NCI-H526 (cell line): ENCODE measurements at regions not wholly inside any gene's neighbourhood (a gene's known extent, or its start where the extent isn't known, plus 50 kb on each side); places are given as distances from the start of the nearest gene placed in this dataset.
"Not testable (repeated sequence)": the region's sequence is repeated elsewhere in the genome, so short reads cannot be mapped to it uniquely, and the experiment has no call there.

Source experiments
- DNase-seq, 2 experiments: peaks; one replicate each; lab custom pipeline; 2025; lab: John Stamatoyannopoulos, UW

DNA sequence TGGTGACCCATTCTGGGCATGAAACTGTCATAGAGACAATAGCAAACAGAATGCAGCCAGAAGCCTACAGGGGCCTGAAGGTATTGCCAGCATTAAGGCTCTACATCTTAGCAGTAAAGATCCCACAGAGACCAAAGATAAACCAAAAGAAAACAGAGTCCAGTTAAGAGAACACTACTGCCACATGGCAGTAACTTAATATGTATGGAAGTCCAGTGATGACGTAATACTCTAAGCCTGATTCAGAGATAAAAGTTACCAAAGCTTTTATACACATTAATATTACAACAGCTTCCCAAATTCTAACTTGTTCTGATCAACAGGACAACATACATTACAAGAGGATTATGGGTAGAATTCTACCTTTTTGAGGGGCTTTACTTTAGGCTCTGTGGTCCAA is 371.5 kb downstream of the PRELID2 start:
- DNase-seq, result no peak

DNA sequence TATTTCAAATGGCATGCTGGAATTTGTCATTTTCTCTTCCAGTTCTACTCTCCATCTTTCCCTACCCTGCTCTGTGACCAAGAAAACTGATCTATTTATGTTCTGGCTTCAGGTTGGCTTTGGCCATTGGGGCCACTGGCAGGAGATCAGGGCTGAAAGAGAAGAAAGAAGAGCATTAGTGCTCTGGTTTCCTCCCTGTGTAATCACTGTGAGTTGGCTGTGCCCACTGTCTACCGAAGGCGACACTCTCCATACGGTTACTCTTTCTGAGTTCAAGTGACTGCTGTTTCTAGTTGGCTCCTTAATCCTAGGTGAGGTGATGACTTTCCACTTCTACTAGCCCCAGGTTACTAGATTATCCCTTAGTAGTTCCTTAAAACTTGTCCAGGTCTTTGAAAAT is 372.6 kb downstream of the PRELID2 start:
- DNase-seq, result no peak

DNA sequence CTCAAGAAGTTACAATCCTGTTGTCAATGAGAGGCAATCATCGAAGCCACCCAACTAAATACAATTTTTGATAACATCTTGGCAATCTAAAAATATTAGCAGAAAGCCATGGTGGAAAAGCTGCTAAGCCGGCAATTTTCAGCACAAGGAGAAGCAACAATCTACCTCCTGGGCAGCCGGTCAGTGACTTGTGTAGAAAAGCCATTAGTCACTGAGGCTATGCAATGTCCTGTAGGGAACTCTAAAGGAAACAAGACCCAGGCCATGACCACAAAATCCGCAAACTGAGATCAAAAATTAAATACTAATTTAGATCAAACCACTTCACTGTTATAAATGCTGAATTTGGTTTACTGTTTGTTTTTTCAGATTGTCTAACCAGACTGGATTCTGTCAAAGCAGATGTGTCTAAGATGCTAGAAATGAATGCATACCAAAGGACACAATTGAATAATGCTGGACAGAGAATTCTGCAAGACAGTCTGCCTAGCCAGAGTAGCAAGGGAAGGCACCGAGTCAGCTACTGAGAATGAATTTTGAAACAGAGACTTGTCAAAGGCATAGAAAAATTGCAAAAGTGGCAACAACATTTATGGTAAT is 384.8 kb downstream of the PRELID2 start:
- no peak for DNase-seq

DNA sequence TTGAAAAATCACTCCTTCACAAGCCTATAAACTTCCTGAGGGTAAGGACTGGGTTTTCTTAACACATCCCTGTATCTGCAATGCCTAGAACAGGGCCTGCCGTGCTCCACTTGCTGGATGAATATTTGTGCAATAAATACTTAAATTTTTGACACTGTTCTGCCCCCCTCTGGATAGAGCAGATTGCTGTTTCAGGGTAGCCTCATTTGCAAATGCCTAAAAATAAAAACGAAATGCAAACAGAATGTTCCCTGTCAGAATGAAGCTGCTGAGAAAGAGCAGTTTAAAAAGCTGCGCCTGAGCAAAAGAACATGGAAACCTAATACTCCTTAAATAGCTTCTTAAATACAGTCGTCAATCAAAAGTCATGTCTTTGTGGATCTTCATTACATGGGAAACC is 385.3 kb downstream of the PRELID2 start:
- DNase-seq, result peak in 1 of 2 experiments; percentile 22

DNA sequence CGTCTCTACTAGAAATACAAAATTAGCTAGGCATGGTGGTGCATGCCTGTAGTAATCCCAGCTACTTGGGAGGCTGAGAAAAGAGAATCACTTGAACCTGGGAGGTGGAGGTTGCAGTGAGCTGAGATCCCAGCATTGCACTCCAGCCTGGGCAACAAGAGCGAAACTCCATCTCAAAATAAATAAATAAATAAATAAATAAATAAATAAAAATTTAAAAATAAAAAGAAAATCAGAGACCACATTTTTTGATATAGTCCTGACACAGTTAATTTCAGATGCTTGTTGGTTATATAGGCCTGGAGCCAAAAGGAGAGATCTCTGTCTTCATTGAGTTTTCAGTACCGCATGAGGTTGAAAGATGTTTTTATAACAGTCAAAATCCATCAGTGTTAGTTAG is 388.3 kb downstream of the PRELID2 start:
- not testable (repeated sequence) for DNase-seq

DNA sequence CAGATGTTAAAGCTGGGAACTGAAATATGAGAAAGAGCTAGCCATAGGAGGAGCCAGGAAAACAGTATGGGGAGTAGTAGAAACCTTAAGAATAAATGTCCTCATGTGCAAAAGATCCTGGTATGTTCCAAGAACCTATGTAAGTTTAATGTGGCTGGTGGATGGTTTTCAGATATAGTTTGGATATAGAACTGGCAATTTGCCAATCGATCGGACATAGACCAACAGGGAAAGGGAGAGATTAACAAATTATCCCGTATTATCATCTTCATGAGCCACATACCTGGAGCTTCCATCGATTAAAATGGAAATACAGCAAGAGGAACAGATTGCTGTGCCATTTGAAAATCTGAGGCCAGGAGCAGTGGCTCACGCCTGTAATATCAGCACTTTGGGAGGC is 388.7 kb downstream of the PRELID2 start:
- DNase-seq, result no peak

DNA sequence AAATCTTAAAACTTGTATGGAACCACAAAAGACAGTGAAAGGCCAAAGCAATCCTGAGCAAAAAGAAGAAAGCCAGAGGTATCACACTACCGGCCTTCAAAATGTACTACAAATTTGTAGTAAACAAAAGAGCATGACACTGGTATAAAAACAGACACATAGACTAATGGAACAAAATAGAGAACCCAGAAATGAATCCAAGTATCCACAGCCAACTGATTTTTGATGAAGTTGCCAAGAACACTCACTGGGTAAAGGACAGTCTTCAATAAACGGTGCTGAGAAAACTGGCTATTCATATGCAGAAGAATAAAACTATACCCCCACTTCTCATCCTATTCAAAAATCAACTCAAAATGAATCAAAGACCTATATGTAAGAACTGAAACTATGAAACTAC is 390.1 kb downstream of the PRELID2 start:
- DNase-seq, result no peak

DNA sequence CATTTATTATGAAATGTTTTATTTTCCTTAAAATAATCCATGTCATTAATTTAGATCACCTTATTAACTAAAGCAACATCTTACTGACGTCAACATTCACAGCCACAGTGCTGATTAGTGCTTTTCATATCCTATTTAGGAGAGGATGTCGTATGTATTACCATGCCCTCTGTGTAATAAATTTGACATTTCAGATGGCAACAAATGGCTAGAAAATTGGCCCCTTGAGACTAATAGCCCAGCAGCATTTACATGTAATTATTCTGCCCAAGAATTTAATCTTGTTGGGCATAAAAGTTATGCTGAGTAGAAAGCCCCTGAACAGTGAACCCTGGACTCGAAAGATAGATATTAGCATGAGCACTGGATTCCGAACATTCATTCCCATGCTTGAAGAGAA is 391.2 kb downstream of the PRELID2 start:
- DNase-seq, result no peak

DNA sequence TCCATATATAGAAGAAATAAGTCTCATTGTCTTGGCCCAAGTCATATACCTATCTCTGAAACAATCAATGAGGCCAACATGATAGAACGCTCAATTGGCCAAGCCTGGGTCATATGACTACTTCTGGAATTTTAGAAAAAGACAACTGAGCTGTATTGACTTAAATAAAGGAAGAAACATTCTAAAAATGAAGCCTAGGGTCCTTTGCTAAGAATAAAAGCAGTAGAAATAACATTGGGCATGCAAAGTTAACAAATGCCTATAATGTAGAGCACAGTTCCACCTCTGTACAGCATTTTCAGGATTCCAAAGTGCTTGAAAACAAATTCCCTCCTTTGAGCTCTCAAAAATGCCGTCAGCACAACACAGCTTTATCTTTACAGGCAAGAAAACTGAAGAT is 391.8 kb downstream of the PRELID2 start:
- no peak for DNase-seq

DNA sequence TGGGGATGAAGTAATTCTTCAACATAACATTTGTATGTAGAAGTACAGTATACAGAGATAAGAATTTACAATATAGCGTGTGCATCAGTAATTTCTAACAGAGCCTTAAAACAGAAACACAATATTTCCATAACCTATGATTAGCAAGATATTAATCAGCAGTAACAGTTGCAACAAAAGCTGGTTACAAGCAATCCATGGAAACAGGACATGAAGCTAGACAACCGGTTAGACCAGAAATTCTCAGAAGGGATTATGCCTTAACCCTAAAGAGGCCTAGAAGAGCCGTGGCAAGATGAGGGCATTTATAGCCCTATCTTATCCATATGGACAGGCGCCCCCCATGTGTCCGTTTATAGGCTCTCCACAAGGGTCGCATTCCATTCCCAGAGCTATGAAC is 392.5 kb downstream of the PRELID2 start:
- DNase-seq, result not testable (repeated sequence)

DNA sequence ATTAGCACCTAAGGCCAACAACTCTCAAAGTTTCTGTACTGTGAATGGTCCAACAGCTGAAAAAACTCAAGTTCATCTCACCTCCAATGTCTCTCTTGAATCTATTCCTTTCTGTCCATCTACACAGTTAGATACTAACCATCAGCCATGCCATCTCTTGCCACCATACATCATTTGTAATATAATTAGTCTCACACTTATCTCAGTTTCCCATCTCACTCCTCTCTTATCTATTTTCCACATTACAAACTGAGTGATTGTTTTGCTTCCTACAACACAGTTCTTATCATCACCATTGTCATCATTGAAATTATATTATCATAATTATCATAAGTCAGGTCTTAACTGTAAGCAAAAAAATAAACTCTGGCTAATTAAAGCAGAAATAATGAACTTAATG is 393.9 kb downstream of the PRELID2 start:
- DNase-seq, result no peak

DNA sequence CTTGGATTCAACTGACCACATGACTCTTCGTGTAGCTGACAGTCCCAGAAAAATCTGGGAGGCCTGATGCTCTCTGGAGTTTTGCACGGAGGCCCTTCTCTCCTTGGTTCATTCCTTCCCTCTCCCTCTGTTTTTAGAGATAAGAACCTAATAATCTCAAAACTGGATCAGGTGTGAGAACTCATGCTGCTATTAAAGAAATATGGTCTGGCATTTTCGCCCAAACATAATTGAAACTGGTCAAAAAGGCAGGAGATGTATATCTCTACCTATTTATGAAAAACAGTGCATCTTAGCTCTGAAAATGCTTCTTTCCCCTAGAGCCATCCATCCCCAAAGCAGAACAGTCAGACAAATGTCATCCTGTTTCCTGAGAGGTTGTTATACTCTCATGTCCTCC is 397.5 kb downstream of the PRELID2 start:
- no peak for DNase-seq

DNA sequence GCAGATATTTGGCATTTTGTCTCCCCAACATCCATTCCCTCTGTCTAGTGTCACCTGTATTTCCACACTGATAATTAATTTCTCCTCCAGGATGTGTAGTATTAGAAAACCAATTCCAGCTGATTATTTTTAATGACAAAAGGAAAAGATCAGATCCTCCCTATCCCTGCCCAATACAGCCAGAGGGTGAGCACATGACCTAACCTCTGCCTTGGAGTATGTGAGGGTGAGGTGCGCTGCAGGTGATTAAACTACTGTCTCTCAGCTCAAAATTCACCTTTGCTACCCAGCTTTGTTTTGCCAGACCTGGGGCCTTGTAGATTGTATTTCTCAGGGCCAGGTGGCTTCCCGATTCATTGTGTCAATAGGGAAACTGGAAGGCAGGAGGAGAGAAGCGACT is 402.1 kb downstream of the PRELID2 start:
- no peak for DNase-seq

DNA sequence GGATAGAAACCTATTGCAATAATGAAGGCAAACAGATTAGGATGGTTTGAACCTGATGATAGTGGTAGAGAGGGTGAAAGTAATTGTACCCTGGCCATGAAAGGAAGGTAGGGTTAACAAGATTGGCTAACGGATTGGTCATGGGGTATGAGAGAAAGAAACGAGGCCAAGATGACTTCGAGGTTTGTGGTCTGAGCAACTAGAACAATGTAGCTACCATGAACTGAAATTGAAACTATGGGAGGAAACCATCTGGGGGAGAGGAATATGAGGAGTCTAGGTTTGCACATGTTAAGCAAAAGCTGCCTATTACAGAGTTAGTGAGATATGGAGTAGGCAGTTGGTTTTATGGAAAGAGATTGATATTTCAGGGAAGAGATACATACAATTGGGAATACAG is 406.0 kb downstream of the PRELID2 start:
- DNase-seq, result no peak

DNA sequence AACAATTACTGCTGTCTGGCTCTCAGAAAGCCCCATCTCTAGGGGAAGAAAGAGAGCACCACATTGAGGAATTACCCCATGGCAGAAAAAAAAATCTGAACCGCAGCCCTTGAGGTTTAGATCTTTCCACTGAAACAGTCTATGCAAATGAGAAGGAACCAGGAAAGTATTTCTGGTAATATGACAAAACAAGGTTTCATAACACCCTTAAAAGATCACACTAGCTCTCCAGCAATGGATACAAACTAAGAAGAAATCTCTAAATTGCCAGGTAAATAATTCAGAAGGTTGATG is 427.1 kb downstream of the PRELID2 start:
- no peak for DNase-seq

DNA sequence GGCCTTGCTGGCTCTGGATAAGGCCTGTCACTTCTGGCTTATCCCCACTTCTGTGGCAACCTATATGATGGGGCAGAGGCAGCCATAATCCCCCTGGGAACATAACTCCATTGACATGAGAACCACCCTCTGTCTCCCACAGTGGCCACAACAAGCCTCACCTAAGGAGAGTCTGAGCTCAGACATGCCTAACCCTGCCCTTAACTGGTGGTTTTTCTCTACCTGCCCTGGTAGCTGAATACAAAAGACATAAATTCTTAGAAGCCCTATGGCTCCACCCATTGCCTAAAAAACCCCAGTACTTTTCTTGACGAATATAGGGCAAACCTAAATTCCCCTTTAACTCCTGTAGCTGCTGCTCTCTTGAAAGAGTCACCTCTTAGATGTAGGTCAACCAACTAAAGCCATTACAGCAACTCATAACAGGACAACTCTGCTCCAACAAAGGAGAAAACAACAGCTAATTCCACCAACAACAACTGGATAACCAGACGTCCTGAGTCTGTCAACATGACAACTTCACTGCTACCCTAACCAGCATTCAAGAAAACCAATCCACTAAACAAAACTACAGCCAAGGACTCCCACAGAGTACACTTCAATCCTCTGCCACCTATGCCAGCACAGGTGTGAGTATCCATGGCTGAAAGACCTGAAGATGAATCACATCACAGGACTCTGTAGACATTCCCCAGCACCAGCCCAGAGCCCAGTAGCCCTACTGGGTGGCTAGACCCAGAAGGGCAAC is 427.7 kb downstream of the PRELID2 start:
- DNase-seq, result no peak

DNA sequence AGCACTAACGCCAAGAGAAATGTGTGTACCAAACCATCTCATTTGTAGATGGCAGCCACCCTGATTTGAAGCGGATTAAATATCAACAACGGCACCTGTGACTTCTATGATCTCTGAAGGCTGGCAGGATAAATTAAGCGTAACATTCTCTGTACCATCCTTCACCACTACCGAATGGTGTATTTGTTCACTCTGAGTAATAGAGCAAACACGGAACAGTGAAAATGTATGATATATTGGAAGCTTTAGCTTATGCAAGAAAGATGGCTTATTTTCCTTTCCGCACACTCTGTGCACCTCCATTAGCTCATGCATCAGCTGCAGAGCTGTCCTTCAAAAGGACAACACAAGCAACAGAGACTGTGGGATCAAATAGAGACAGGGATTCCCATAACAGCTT is 431.1 kb downstream of the PRELID2 start:
- DNase-seq, result peak in 1 of 2 experiments; percentile 33

DNA sequence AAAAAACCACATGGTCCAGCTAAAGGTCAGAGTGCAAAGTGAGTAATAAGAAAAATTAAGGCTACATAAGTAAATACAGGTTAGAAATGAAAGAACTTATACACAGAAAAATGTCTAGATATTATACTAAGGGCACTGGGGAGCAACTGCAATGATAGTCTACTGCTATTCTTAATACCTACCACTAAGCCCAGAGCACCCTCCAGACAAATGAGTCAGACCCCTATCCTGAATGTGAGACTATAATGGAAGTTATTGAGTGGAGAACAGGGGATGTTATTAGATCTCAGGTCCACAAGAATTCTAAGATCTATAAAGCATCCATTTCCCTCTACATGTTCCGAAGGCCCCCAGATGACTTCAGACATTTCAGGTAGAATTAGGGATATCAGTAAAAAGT is 438.3 kb downstream of the PRELID2 start:
- no peak for DNase-seq

DNA sequence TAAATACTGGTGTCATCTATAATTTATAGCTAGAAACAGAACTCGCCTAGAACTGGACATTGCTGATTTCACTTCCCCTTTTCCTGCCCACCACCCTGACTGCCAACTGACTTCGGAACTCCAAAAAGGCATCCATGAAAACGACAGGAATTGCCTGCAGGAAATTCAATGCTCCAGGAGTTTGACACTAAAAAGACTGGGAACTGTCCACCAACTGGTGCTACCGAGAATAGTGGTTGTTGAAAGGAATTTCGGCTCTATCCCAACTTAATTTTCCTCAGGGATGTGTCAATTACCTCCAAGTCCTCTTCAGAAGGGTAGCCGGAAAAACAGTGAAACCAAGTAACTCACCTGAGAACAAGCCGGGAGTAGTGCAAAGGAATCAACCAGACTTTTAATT is 440.0 kb downstream of the PRELID2 start:
- not testable (repeated sequence) for DNase-seq

DNA sequence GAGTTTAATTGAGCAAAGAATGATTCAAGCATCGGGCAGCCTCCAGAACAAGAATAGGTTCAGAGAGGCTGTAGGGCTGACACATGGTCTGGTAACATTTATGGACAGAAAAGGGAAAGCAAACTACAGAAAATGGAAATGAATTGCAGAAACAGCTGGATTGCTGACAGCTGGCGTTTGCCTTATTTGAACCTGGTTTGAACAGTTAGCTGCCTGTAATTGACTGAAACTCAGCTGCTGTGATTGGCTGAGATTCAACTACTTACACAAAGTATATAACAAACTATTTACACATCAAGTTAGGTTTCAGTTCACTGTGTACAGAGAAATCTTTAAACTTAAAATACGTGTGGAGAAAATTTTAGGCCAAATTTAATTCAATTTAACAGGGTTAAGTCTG is 441.7 kb downstream of the PRELID2 start:
- no peak for DNase-seq

DNA sequence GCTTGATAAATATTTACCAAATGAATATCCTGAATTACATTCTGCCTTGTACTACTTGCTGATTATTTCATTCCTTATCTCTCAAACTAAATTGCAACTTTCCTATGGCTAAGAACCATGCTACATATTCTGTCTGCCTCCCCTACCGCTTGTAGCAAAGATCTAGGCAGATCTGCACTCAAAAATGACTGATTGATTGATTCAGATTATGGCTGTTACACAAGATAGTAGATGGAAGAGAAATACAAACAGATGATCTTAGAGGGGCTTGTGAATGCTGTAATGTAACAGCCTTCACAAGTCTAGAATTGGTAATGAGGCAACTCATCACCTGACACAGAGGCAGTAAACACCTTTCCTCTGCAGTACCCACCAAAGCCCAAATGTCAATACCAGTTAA is 446.1 kb downstream of the PRELID2 start:
- no peak for DNase-seq

DNA sequence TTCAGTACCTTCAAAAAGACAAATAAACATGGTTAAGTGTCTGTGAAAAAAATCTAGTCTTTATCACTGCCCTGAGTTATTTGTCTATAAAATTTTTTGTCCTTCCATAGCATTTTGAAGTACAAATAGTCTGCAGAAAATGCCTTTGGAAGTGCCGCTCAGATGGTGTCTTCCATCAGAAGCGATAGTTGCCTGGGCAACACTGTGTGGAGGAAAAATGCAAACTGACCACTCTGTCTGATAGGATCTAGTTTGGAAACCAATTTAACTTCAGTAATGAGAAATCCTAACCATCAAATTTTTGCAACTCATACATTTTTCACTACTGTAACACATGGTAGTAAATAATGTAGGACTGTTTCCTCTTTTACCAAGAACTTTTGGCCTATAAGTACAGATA is 449.9 kb downstream of the PRELID2 start:
- DNase-seq, result no peak

DNA sequence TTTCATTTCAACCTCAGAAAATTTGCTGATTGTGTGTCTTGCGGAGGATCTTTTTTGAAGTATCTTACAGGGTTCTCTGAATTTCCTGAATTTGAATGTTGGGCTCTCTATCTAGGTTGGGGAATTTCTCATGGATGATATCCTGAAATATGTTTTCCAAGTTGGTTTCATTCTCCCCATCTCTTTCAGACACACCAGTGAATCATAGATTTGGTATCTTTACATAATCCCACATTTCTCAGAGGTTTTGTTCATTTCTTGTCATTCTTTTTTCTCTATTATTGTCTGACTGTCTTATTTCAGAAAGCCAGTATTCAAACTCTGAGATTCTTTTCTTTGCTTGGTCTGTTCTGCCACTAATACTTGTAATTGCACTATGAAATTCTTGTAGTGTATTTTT is 456.9 kb downstream of the PRELID2 start:
- DNase-seq, result no peak

DNA sequence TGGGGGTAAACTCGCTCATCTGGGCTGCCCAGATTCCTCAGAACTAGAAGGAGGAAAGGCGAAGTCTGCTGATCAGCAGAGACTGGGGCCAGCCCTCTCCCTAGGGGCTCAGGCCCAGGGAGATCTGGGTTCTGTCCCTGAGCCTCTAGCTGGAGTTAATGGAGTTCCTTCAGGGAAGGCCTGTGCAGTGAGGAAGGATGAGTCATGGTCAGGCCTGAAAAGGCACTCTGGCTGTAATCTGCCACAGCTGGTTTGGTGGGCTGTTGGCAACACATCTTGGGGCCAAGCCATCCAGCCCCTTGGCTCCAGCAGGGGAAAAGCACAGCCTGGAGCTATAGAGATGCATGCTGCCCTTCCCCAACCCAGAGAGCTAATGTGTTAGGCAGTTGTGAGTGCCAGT is 459.6 kb downstream of the PRELID2 start:
- no peak for DNase-seq
